Coronary artery (tissue), 2 donors: ENCODE measurements at regions not wholly inside any gene's neighbourhood (a gene's known extent, or its start where the extent isn't known, plus 50 kb on each side); places are given as distances from the start of the nearest gene placed in this dataset.

Source experiments
- DNase-seq: peaks from one replicate; pipeline ENCODE4 v3.0.0-alpha.2; 2017; ENCODE audit warnings: low spot score
- H3K27ac ChIP-seq, 2 donors: fragments of 200-600 bp; sonication (generic); one replicate each; pipeline ENCODE4 v1.5.1; 2016 to 2019
- H3K4me3 ChIP-seq: fragments of 200-600 bp; sonication (generic); 2 replicates; pipeline ENCODE4 v1.5.1; 2016; ENCODE audit warnings: mild to moderate bottlenecking, moderate library complexity
- CTCF ChIP-seq: fragments of 200-600 bp; sonication (generic); IDR thresholded peaks from one replicate; pipeline ENCODE4 v1.5.1; 2019; ENCODE audit warnings: antibody characterized with exemption

GRCh38 chr10:129310881-129311280 lies 156.2 kb upstream of the MGMT start:
- TF ChIP-seq CTCF, result no peak
- no peak for DNase-seq
- no peak overlapping the region for H3K4me3 ChIP-seq
- no peak overlapping the region for H3K27ac ChIP-seq

GRCh38 chr10:129319934-129320333 lies 147.1 kb upstream of the MGMT start:
- no peak for TF ChIP-seq CTCF

GRCh38 chr10:129320340-129320739 lies 146.7 kb upstream of the MGMT start:
- no peak for TF ChIP-seq CTCF

More at GRCh38 chr10:129319934-129320333, 147.1 kb upstream of the MGMT start:
- Histone ChIP-seq H3K27ac (no peak overlapping the region), H3K4me3 (no peak overlapping the region)
- no peak for DNase-seq

GRCh38 chr10:129321727-129322126 lies 145.3 kb upstream of the MGMT start:
- Histone ChIP-seq H3K4me3 (no peak overlapping the region), H3K27ac (no peak overlapping the region)
- no peak for TF ChIP-seq CTCF
- no peak for DNase-seq

More at GRCh38 chr10:129320340-129320739, 146.7 kb upstream of the MGMT start:
- Histone ChIP-seq H3K27ac (no peak overlapping the region), H3K4me3 (no peak overlapping the region)
- DNase-seq, result no peak

GRCh38 chr10:129322933-129323820 lies 143.9 kb upstream of the MGMT start:
- DNase-seq, result no peak
- no peak overlapping the region for H3K27ac ChIP-seq
- no peak overlapping the region for H3K4me3 ChIP-seq
- TF ChIP-seq CTCF, result no peak

- Histone ChIP-seq H3K4me3 (no peak overlapping the region), H3K27ac (no peak overlapping the region)
- no peak for TF ChIP-seq CTCF
- no peak for DNase-seq
Observed at GRCh38 chr10:129323879-129324278, 143.2 kb upstream of the MGMT start.

- no peak overlapping the region for H3K27ac ChIP-seq
- no peak for DNase-seq
- TF ChIP-seq CTCF, result no peak
- no peak overlapping the region for H3K4me3 ChIP-seq
Observed at GRCh38 chr10:129325893-129326292, 141.1 kb upstream of the MGMT start.
